Panc1 (cell line): ENCODE measurements at regions not wholly inside any gene's neighbourhood (a gene's known extent, or its start where the extent isn't known, plus 50 kb on each side); places are given as distances from the start of the nearest gene placed in this dataset.

Source experiments
- CTCF ChIP-seq: fragments of 450-650 bp; IDR thresholded peaks from 2 replicates; pipeline ENCODE4 v1.5.1; 2017; ENCODE audit warnings: mild to moderate bottlenecking
- SIN3A ChIP-seq: IDR thresholded peaks from 2 replicates; pipeline ENCODE4 v1.6.1; 2012; ENCODE audit warnings: low read depth, mild to moderate bottlenecking, low read length, moderate library complexity, borderline replicate concordance; ENCODE audit not compliant: insufficient read depth
- TCF7L2 ChIP-seq: IDR thresholded peaks from 2 replicates; pipeline ENCODE4 v1.6.1; 2011; ENCODE audit warnings: mild to moderate bottlenecking, low read depth, low read length, inconsistent platforms

- TF ChIP-seq CTCF (no peak), TCF7L2 (no peak), SIN3A (no peak)
Observed at GRCh38 chr3:193932576-193932975, 203.4 kb upstream of the HES1 start.
